ENCODE measurements at regions not wholly inside any gene's neighbourhood (a gene's known extent, or its start where the extent isn't known, plus 50 kb on each side); places are given as distances from the start of the nearest gene placed in this dataset.

DNA sequence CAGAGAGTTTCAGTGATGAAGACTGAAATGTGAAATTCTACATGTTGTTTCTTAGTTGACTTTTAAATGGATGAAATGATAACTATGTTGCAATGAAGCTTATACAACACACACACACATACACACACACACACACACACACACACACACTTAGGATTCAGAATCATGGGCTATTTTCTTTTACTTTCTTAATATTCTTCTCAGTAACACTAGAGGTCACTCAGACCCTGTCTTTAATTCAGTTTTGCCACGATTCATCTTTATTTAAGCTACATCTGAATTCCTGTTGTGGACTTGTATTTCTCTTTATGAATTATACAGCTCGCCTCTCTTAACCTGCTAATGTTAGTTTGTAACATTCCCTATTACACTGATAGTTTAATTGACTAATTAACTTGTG, 109.6 kb upstream of the GOT2 start:
- TF ChIP-seq, protein P1, sequence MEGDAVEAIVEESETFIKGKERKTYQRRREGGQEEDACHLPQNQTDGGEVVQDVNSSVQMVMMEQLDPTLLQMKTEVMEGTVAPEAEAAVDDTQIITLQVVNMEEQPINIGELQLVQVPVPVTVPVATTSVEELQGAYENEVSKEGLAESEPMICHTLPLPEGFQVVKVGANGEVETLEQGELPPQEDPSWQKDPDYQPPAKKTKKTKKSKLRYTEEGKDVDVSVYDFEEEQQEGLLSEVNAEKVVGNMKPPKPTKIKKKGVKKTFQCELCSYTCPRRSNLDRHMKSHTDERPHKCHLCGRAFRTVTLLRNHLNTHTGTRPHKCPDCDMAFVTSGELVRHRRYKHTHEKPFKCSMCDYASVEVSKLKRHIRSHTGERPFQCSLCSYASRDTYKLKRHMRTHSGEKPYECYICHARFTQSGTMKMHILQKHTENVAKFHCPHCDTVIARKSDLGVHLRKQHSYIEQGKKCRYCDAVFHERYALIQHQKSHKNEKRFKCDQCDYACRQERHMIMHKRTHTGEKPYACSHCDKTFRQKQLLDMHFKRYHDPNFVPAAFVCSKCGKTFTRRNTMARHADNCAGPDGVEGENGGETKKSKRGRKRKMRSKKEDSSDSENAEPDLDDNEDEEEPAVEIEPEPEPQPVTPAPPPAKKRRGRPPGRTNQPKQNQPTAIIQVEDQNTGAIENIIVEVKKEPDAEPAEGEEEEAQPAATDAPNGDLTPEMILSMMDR (IDR thresholded peaks at IDR 0.05) = no peak
- no peak for TF ChIP-seq POLR2A (IDR thresholded peaks at IDR 0.05)

All from prostate gland (tissue), 2 donors.